A673 (cell line): ENCODE measurements at regions not wholly inside any gene's neighbourhood (a gene's known extent, or its start where the extent isn't known, plus 50 kb on each side); places are given as distances from the start of the nearest gene placed in this dataset.

Experiments used
- BruUV-seq: library from RNA; stranded (reverse); fragments of 400-500 nt; replicated peaks from 2 replicates; lab custom pipeline; 2021; lab: Mats Ljungman, UMichigan
- CTCF ChIA-PET: fragments of 300-600 bp; sonication (Branson Sonifier 250); formaldehyde crosslinking; loops from one replicate; lab custom pipeline; 2022; ENCODE audit warnings: antibody characterized with exemption; lab: Charles Lee
- POLR2A ChIA-PET: fragments of 300-600 bp; sonication (Branson Sonifier 250); formaldehyde crosslinking; loops from one replicate; lab custom pipeline; 2022; ENCODE audit warnings: antibody characterized with exemption; ENCODE audit not compliant: low non-redundant PET; lab: Charles Lee
- DNase-seq: peaks from one replicate; pipeline ENCODE4 v3.0.0-alpha.2; 2015; ENCODE audit warnings: low spot score
- H3K27ac ChIP-seq: fragments of 200-600 bp; sonication (generic); 2 replicates; pipeline ENCODE4 v1.5.1; 2016; ENCODE audit warnings: mixed run types, low read depth, mild to moderate bottlenecking, mixed read lengths, antibody characterized with exemption, low read length; ENCODE audit not compliant: poor library complexity, severe bottlenecking
- H3K27me3 ChIP-seq: fragments of 200-600 bp; sonication (generic); replicated peaks from 2 replicates; pipeline ENCODE4 v1.6.1; 2017; ENCODE audit warnings: mixed run types, low read depth, mild to moderate bottlenecking, mixed read lengths, antibody characterized with exemption, low read length; ENCODE audit not compliant: insufficient read depth, poor library complexity
- H3K36me3 ChIP-seq: fragments of 200-600 bp; sonication (generic); 2 replicates; pipeline ENCODE4 v1.6.1; 2016; ENCODE audit warnings: mixed run types, mild to moderate bottlenecking, mixed read lengths, antibody characterized with exemption, low read length; ENCODE audit not compliant: insufficient read depth, poor library complexity, severe bottlenecking
- H3K4me1 ChIP-seq: fragments of 200-600 bp; sonication (generic); 2 replicates; pipeline ENCODE4 v1.6.1; 2017; ENCODE audit warnings: mixed run types, mild to moderate bottlenecking, mixed read lengths, antibody characterized with exemption, low read length; ENCODE audit not compliant: insufficient read depth, poor library complexity, severe bottlenecking
- H3K4me3 ChIP-seq: fragments of 200-600 bp; sonication (generic); 2 replicates; pipeline ENCODE4 v1.5.1; 2016; ENCODE audit warnings: low read depth, mixed run types, mild to moderate bottlenecking, mixed read lengths, low read length; ENCODE audit not compliant: poor library complexity, severe bottlenecking
- H3K9me3 ChIP-seq: fragments of 200-600 bp; sonication (generic); 2 replicates; pipeline ENCODE4 v1.6.1; 2016; ENCODE audit warnings: mixed run types, low read depth, mild to moderate bottlenecking, mixed read lengths, antibody characterized with exemption, low read length; ENCODE audit not compliant: poor library complexity, severe bottlenecking
- EZH2 ChIP-seq: fragments of 200-600 bp; sonication (generic); IDR thresholded peaks from 2 replicates; pipeline ENCODE4 v1.6.1; 2017; ENCODE audit warnings: borderline replicate concordance, low read depth, mild to moderate bottlenecking, mixed read lengths, antibody characterized with exemption, low read length; ENCODE audit not compliant: poor library complexity, severe bottlenecking
- intact Hi-C: fragments of 100-400 bp; cut with micrococcal nuclease; formaldehyde crosslinking; loops from one replicate; pipeline ENCODE4 v1.10.0; 2022; ENCODE audit not compliant: unreplicated experiment
- TF ChIP-seq, protein P1 (sequence below): fragments of 300-800, 200-600 bp; sonication (generic); conservative IDR thresholded peaks from 2 replicates; pipeline ENCODE4 v1.5.1; 2017; ENCODE audit warnings: low read depth, mild to moderate bottlenecking, antibody characterized with exemption, low read length, moderate library complexity, mixed read lengths

DNA sequence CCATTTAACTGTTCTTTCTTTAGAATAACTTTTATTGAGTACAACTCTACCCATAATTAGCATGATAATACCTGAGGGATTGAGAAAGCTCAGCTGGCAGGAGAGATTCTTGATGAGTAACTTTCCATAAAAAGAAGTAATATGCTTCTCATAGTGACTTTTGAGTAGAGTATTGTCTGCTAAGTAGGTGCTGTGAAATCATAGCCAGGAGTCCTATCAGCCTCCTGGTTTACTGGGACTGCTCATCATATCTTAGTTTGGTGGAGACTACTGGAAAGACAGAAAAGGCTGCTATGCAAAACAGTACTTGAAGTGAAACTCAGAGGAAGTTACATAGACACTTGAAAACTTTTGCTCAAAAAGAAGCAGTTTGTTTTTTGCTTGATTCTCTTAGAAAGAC, 113.3 kb upstream of the ATP2B1 start:
- TF ChIP-seq, protein P1, sequence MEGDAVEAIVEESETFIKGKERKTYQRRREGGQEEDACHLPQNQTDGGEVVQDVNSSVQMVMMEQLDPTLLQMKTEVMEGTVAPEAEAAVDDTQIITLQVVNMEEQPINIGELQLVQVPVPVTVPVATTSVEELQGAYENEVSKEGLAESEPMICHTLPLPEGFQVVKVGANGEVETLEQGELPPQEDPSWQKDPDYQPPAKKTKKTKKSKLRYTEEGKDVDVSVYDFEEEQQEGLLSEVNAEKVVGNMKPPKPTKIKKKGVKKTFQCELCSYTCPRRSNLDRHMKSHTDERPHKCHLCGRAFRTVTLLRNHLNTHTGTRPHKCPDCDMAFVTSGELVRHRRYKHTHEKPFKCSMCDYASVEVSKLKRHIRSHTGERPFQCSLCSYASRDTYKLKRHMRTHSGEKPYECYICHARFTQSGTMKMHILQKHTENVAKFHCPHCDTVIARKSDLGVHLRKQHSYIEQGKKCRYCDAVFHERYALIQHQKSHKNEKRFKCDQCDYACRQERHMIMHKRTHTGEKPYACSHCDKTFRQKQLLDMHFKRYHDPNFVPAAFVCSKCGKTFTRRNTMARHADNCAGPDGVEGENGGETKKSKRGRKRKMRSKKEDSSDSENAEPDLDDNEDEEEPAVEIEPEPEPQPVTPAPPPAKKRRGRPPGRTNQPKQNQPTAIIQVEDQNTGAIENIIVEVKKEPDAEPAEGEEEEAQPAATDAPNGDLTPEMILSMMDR = no peak
- no peak for TF ChIP-seq EZH2
- no peak overlapping the region for H3K27ac ChIP-seq
- H3K4me3 ChIP-seq = no peak overlapping the region
- DNase-seq = peak; percentile 9
- BruUV-seq = no TSS peak
- CTCF ChIA-PET = no interaction called here
- H3K9me3 ChIP-seq = no peaks in the 10 kb centered on the region
- no peaks in the 10 kb centered on the region for H3K36me3 ChIP-seq
- intact Hi-C loops = no loop called here
- POLR2A ChIA-PET = no interaction called here
- H3K27me3 ChIP-seq = no peaks in the 10 kb centered on the region
- H3K4me1 ChIP-seq = peaks cover 12% of the 10 kb centered on the region

- CTCF ChIA-PET = no interaction called here
- Histone ChIP-seq H3K4me3 (no peak overlapping the region), H3K36me3 (no peaks in the 10 kb centered on the region), H3K27me3 (no peaks in the 10 kb centered on the region), H3K27ac (no peak overlapping the region), H3K9me3 (no peaks in the 10 kb centered on the region), H3K4me1 (no peaks in the 10 kb centered on the region)
- DNase-seq = no peak
- POLR2A ChIA-PET = no interaction called here
- intact Hi-C loops = no loop called here
- TF ChIP-seq, protein P1 = no peak
- TF ChIP-seq EZH2 = no peak
- BruUV-seq = no TSS peak
Observed at GRCh38 chr12:89817501-89818226, 109.0 kb upstream of the ATP2B1 start.

DNA sequence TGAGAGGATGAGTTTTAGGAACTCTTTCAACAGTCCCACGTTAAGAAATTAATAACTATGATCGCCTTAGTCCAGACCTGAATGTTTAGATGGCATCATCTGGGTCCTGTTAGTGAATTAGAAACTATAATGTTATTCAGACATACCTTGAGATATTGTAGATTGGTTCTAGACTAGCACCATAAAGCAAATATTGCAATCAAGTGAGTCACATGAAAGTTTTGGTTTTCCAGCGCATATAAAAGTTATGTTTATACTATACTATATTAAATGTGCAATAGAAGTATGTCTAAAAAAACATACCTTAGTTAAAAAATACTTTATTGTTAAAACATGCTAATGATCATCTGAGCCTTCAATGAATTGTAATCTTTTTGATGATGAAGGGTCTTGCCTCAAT, 106.6 kb upstream of the ATP2B1 start:
- no peak for TF ChIP-seq EZH2
- TF ChIP-seq, protein P1 = no peak
- POLR2A ChIA-PET = no interaction called here
- BruUV-seq = no TSS peak
- no peak overlapping the region for H3K27ac ChIP-seq
- H3K9me3 ChIP-seq = no peaks in the 10 kb centered on the region
- no peaks in the 10 kb centered on the region for H3K4me1 ChIP-seq
- intact Hi-C loops = no loop called here
- no peaks in the 10 kb centered on the region for H3K27me3 ChIP-seq
- CTCF ChIA-PET = no interaction called here
- DNase-seq = no peak
- H3K4me3 ChIP-seq = no peak overlapping the region
- no peaks in the 10 kb centered on the region for H3K36me3 ChIP-seq
